ENCODE measurements at regions not wholly inside any gene's neighbourhood (a gene's known extent, or its start where the extent isn't known, plus 50 kb on each side); places are given as distances from the start of the nearest gene placed in this dataset.
"Not testable (repeated sequence)": the region's sequence is repeated elsewhere in the genome, so short reads cannot be mapped to it uniquely, and the experiment has no call there.

DNA sequence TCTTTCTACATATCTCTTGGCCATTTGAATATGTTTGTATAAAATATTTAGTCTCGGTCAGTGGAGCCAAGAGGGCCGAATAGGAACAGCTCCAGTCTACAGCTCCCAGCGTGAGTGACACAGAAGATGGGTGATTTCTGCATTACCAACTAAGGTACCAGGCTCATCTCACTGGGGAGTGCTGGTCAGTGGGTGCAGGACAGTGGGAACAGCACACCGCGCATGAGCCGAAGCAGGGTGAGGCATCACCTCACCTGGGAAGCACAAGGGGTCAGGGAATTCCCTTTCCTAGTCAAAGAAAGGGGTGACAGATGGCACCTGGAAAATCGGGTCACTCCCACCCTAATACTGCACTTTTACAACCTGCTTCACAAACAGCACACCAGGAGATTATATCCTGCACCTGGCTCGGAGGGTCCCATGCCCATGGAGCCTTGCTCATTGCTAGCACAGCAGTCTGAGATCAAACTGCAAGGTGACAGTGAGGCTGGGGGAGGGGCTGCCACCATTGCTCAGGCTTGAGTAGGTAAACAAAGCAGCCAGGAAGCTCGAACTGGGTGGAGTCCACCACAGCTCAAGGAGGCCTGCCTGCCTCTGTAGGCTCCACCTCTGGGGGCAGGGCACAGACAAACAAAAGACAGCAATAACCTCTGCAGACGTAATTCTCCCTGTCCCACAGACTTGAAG is 1926.9 kb upstream of the DEFB115 start:
- not testable (repeated sequence) for TF ChIP-seq EZH2phosphoT487 (IDR thresholded peaks at IDR 0.05; ENCODE audit: insufficient read depth, low read depth); EZH2 (IDR thresholded peaks at IDR 0.05; ENCODE audit: insufficient read depth, poor library complexity, severe bottlenecking)
